GM12873 (cell line): ENCODE measurements at regions not wholly inside any gene's neighbourhood (a gene's known extent, or its start where the extent isn't known, plus 50 kb on each side); places are given as distances from the start of the nearest gene placed in this dataset.

Experiments
- CTCF ChIP-seq: IDR thresholded peaks from 2 replicates; pipeline ENCODE4 v1.5.1; 2012; ENCODE audit warnings: low read depth, mild to moderate bottlenecking, moderate library complexity, low read length, control low read depth; ENCODE audit not compliant: insufficient read depth; ENCODE audit errors: missing control alignments

GRCh38 chr3:86410587-86410986 is 580.4 kb downstream of the VGLL3 start:
- no peak for TF ChIP-seq CTCF

GRCh38 chr3:86388820-86389219 is 602.1 kb downstream of the VGLL3 start:
- TF ChIP-seq CTCF = no peak

GRCh38 chr3:86382556-86382955 is 608.4 kb downstream of the VGLL3 start:
- no peak for TF ChIP-seq CTCF

- TF ChIP-seq CTCF = no peak
These were observed 609.7 kb downstream of the VGLL3 start for GRCh38 chr3:86381247-86381646.

- no peak for TF ChIP-seq CTCF
These were observed 611.7 kb downstream of the VGLL3 start for GRCh38 chr3:86379280-86379679.

- TF ChIP-seq CTCF = no peak
These were observed 612.1 kb downstream of the VGLL3 start for GRCh38 chr3:86378829-86379228.

GRCh38 chr3:86333636-86334035 is 657.3 kb downstream of the VGLL3 start:
- no peak for TF ChIP-seq CTCF
